HG02852 (cell line): ENCODE measurements at regions not wholly inside any gene's neighbourhood (a gene's known extent, or its start where the extent isn't known, plus 50 kb on each side); places are given as distances from the start of the nearest gene placed in this dataset.

ENCODE experiments used
- ATAC-seq: cut with Tn5 transposase; IDR thresholded peaks from one replicate; pipeline ENCODE4 v1.9.1; 2021; ENCODE audit warnings: mild to moderate bottlenecking, moderate library complexity; ENCODE audit not compliant: unreplicated experiment

DNA sequence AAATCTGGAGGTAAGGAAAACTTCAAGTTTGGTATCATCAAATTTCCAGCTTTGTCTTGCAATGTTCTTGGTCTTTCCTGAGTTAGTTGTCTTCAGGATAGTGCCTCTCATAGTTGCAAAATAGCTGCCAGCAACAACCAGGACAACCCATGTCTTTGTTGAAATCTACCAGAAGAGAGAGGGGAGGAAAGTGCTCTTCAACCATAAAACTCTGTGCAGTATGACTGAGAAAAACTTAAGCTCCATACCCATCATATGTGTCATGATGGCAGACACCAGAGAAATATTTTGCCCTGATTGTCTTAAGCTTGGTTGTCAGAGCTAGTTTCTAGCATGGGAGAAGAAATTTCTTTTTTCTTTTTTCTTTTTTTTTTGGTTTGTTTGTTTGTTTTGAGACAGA lies 103.3 kb downstream of the SPRY2 start:
- no peak for ATAC-seq

DNA sequence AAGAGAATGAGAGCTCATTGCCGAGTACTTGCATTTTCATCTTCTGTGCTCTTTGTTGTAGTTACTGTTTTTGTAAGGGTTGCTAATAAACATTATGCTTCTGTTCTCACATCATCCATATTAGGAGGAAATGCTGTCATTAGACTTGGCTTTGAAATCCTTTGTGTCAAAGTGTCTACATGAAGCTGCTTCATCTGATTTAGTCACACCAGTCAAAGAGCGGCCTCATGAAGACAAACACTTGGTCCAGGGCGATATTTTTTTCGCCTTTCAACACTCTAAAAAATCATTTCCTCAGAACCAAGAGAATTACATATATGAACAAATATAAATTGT lies 105.0 kb downstream of the SPRY2 start:
- ATAC-seq = no peak

DNA sequence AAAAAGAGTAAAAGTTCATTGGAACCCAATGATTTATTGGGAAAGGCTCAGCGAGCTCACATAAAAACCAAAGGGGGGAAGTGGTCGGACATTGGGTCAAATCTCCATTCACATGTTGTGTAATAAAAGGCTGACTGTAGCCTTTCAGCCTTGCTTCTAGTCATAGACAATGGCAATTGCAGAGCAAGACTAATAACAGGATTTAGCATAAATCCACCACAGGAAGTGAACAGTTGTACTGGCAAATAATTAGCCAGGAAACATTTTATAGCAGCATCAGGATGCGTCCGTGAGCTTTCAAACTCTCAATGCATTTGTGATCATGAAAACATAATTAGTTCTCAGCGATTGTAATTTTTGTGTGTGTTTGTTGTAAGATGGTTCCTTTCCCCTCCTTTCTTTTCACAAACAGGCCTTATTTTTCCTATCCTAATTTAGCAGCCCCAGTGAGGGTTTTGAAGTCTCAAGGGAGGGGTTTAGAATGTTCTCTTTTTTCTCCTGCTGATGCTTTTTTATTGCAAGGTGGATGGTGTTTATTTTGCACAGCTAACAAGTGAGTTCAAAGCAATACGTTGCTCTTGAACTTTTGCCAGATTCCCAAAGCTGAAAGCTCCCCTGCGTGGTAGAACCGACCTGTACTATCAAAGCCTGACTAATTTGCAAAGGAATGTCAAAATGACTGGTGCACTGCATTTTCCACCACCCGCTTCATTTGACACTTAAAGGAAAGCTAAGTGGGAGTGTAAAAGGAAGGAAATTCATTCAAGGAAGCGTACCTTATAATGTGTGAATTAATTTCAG lies 105.6 kb downstream of the SPRY2 start:
- ATAC-seq = no peak

DNA sequence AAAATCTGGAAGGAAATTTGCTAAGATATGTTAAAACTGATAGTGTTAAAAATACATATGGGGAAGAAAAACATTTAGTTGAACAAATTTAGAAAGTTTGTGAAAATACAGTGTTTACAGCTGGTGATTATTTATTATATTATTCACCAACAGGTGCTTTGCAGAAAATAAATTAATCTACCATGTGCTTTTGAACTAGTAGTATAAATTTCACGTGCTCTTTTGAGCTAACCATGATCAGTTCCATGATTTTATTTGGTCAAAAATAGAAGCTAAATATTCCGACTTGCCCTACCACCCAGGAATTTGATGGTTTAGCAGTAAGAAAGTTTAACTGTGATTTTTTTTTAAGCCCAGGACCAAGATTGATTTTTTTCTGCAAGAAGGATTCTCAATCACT lies 113.3 kb downstream of the SPRY2 start:
- ATAC-seq = no peak

DNA sequence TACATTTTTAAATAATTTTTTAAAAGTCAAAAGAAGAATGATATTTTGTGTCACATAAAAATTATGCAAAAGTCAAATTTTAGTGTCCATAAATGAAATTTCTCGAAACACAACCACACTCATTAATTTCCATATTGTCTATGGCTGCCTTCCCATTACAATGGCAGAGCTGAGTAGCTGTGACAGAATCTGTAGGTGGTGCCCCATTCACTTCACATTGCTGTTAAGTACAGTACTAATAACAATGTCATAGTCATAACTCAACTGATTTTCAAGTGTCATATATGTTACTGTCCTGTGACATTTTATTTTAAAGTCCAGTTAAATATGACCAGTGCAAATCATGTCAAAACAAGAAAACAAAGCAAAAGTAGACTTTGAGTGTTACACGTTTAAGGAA lies 114.3 kb downstream of the SPRY2 start:
- no peak for ATAC-seq

DNA sequence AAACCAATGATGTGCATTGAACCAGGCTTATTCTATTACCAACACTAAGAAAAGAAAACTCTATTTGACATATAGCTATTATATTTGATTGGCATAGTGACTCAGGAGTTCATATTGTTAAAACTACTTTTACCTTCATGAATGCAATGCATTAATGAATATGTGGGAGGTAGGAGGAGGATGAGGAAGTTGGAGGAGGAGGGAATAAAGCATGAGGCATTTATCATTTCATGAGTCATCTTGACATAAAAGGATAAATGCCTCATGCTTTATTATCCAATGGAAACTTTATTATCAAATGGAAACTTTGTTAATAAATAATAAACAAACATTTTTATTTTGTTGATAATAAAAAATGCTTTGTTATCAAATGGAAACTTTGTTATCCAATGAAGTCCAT lies 116.5 kb downstream of the SPRY2 start:
- no peak for ATAC-seq

DNA sequence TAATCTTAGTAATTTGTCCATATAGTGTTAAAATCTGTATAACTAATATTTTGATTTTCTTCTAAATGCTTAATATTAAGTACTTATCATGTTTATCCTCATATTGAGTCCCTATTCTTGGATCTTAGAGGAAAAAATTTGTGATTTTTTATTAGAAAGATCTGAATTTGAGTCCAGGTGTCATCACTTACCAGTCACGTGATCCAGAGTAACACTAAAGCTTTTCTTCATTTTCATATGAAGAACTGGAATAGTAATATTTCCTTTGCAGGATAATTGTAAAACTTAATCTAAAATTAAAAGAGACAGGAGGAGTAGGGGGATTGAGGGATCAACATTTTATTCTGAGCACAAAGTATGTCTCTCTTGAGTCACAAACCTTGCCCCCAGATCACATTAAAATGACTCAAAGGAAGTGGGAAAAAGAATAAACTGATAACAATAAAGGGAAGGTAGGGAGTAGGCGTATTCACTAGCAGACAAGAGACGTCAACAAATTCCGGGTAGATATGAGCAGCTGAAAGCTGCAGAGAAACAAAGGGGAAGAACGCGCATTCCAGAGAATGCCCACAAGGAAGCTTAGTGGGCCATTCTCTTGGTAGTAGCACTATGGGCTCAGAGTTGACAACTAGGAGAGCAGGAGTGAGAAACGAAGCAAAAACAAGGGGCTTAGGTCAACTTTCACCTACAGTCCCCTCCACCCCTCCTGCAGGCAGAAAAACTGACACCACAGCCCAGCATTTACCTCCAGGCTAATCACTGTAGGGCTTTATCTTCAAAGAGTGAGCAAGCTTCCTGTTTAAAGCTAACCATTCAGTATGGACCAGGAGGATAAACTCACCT lies 123.1 kb downstream of the SPRY2 start:
- no peak for ATAC-seq

DNA sequence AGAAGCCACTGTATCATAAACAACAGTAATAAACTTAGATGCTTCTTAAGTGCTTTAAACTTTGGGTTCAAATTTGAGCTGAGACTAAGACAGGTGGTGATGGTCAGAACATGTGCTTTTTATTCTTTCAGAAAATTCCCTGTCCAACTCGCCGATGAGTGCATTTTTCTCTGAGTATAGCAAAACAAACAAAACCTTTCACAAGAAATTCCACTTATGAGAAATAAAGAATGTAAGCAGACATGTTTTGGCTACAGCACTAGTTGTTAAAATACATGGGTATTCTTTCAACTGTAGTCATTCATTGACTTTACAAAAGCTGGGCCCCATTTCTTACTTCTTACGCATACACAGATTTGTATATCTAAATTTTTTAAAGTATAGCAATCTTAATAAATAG lies 125.6 kb downstream of the SPRY2 start:
- no peak for ATAC-seq

DNA sequence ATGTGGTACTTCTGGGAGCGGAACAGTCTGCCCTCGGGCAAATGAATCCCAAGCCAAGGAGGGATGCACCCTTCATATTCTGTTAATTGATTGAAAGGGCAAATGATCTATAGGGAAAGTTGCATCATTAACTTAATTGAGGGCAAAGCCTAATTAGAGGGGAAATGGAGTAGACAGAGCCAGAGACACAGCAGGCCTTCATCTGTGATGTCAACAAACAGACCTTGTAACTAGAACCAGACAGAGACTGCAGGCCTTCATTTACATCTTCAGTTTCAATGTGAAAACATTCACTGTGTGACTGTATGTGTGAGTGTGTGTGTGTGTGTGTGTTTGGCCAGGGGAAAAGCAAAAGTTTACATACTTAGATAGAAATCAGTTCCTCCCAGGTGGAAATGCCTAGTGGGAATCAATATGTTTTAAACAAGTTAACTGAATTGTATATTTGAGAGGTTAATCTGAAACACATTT lies 126.4 kb downstream of the SPRY2 start:
- ATAC-seq = no peak

DNA sequence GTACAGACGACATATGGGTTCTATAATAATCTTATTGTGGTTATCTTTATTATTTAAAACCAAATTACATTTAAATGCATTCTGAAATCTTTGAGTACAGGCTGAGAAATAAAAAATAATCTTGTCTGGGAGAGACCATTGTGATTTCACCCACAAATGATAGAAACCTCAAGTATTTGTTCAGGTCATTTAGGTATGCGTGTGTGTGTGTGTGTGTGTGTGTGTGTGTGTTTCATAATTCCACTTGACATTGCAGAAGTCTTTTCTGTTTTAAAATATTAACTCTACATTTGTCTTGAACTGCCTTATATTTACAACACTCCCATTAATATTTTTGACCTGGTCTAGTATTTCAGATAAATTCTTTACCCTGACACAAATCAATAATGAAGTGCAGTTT lies 126.9 kb downstream of the SPRY2 start:
- no peak for ATAC-seq

DNA sequence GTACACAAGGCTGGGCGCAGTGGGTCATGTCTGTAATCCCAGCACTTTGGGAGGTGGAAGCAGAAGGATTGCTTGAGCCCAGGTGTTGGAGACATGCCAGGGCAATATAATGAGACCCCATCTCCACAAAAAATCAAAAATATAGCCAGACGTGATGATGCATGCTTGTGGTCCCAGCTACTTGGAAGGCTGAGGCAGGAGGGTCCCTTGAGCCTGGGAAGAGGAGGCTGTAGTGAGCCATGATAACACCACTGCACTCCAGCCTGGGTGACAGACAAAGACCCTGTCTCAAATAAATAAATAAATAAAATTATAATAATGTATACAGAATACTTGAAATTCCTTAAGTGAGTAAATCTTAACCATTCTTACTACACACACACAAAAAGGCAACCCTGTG lies 127.7 kb downstream of the SPRY2 start:
- ATAC-seq = no peak

DNA sequence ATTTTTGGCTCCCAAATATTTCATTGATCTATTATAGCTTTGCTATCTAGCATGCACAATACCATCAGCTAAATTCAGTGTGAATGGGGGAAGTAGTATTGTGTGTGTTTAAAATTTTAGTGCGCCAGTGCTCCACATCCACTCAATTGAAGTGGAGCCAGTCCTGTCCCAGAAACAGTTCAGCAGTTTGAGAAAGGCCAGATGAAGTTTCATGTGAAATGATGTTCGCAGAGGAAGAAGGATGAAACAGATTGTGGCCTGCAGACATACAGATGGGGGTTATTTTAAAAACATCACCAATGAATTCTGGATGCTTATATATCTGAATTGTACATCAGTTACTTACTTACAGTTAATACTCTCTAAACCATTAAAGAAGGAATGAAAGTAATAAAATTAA lies 129.4 kb downstream of the SPRY2 start:
- ATAC-seq = no peak

DNA sequence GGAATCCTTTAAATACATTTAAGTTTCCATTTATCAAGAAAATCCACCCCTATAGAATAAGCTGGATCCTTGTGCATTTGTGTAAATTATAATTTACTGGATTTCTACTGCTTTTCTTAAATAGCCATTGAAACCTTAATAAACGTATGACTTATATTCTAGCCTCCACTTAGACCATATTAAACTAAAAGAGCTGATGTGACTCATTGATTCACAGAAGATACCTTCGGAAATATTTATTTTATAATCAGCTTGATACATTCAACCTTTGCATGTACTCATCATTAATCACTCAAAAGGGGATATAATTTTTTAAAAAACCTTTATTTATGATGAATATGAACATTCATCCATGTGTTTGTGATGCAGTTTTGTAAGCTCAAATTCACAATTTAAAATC lies 136.3 kb downstream of the SPRY2 start:
- ATAC-seq = no peak

DNA sequence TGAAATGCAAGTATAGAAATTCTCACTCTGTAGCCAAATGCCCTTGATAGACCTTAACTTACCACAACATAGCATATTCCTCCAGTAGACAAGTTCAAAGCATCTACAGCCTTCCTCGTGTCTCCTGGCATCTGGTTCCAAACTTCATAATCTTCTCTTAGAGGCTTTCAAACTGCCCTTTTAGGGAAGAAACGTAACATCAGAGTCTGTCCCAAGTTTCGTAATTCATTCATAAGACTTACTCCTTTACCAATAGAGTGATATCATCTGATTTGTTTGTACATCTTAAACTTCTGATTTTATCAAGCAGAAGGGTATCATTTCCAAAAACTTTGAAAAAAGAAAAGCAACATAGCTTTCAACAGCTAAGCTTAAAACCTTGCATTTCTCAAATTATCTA lies 137.4 kb downstream of the SPRY2 start:
- ATAC-seq = no peak

DNA sequence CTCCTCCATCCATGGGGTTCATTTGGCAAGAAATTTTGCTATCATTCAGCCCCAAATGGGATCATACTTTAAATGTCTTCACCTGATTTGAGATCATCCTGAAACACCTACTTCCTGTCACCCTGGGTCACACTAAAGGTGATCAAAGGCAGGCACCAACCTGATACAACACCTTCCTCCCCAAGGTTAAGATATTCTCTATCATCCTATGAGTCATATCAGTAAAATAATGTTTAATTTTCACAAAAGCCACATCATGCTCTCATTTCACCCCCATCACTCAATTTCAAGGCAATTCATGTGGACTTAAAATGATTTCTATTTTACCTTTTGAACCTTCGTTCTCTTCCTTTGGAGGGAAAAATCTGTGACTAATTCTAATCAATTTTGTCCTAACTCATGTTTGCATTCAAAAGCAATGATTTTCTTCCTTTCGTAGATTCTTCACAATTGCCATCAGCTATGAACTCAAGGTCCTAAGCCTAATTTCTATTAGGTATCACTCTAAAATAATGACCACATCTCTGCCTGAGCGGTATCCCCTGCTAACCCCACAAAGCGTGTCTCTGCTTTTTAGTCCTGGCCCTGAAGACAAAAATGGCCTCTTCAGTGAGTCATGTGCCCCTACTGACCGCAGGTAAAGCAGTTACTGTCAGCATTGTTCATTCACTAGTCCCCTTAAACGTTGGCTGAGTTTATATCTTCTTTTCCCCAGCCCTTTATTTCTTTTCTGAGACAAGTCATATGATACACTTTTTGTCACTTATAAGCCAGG lies 139.0 kb downstream of the SPRY2 start:
- no peak for ATAC-seq

DNA sequence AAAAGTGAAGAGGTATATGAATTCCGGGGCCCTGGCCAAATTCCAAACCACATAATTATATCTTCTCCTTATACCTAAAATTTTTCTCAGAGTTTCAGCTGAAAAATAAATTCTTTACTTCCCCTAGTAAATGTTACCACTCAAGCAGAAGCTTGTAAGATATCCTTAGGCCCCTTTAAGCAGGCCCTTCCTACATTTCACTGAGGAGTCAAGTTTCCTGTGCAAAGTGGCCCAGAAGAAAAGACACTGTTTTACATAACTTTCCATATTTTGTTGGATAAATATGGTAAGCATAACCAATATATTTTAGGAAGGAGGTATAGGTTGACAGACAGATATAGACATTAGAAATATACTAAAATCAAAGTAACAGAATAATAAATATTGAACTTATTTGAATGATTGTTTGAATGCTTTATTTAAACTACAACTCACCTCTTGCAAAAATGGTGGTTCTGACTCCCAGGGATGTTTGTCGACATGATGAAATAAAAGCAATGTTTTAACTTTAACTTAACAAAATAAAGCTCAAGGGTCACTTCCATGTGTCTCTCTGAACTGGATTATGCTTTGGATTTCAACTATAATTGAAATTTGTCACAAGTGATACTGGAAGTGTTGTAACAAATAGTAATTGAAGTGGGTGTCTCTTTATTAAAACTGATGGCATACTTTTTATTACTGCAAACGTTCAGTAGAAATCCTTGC lies 141.2 kb downstream of the SPRY2 start:
- ATAC-seq = no peak

DNA sequence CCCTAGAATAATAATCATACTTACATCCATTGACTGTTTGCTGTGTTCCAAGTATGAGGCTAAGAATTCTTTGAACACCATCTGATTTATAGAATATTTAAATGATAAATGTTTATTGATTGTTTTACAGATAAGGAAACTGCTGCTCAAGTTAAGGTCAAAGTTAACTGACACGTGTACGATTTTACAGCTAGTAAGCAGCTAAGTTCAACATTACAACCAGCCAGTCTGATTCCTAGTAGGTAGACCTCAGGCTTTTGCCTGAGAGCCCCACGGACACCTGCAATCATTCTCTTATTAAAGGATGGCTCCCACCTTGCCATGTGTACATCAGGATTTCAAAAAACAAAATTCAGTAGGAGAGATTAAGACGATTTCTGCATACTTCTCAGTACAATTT lies 141.9 kb downstream of the SPRY2 start:
- ATAC-seq = no peak

DNA sequence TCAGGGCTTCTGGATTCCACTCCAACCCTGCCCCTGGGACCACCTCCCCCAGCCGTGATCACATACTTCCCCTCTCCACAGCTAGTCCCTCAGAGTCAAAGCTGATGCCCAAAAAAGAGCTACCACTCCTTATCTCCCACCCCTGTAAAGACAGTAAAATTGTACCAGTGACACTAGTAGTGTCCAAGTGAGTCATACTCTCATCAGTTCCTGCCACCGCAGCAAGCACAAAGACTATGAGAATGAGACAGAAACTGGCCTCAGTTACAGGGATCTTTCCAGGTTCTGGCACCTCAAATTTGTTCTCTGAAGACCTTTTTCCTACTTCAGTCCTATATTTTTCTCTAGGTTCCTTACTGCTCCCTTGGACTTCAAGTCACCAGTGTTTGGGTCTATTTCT lies 144.2 kb downstream of the SPRY2 start:
- no peak for ATAC-seq

DNA sequence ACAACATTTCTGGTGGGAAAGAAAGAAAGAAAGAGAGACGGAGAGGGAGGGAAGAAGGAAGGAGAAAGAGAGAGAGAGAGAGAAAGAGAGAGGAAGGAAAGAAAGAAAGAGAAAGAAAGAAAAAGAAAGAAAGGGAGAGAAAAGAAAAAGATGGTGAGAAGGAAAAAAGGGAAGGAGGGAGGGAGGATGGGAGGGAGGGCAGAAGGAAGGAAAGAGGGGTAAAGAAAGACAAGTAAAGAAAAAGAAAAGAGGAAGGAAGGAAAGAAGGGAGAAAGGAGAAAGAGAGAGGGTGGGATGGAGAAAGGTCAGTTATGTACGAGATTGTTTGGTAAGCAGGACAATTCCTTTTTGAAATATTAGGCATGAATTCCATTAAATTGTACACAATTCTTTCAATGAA lies 145.3 kb downstream of the SPRY2 start:
- ATAC-seq = no peak

DNA sequence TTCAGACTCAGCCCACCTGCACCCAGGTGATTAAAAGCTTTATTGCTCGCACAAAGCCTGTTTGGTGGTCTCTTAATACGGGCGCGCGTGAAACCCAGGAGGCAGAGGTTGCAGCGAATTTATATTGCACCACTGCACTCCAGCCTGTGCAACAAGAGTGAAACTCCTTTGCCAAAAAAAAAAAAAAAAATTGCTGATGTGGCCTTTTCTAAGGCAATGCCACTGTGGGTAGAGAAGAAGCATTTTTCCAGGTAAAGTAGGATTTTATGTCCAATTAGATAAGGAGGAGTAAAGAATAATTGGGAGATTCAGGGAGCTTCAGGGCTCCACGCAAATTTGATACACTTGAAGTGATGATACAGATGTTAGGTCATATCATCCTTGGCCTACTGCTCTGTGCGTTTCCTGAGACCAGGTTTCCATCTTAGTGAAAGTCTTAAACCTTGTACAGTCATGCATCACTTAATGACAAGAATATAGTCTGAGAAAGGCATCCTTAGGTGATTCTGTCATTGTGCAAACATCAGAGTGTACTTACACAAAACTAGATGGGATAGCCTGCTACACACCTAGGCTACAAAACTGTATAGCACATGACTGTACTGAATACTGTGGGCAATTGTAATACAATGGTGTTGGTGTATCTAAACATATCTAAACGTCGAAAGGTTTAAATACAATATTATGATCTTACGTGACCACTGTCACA lies 150.9 kb downstream of the SPRY2 start:
- no peak for ATAC-seq
